Muscle of leg (tissue), 3 donors: ENCODE measurements at regions not wholly inside any gene's neighbourhood (a gene's known extent, or its start where the extent isn't known, plus 50 kb on each side); places are given as distances from the start of the nearest gene placed in this dataset.
A peak's percentile ranks its signal among the peaks of the same experiment; 100 is the strongest.

Source experiments
- DNase-seq: peaks from one replicate; pipeline ENCODE4 v3.0.0; 2013
- H3K27ac ChIP-seq: one replicate; pipeline ENCODE4 v1.5.1; 2013; ENCODE audit warnings: mild to moderate bottlenecking, low read length, control low read depth
- H3K27me3 ChIP-seq: one replicate; pipeline ENCODE4 v1.6.1; 2013; ENCODE audit warnings: low read length; ENCODE audit not compliant: control insufficient read depth, insufficient read depth
- H3K36me3 ChIP-seq: one replicate; pipeline ENCODE4 v1.6.1; 2013; ENCODE audit warnings: low read length; ENCODE audit not compliant: control insufficient read depth, insufficient read depth
- H3K4me1 ChIP-seq: one replicate; pipeline ENCODE4 v1.6.1; 2013; ENCODE audit warnings: low read length; ENCODE audit not compliant: control insufficient read depth, insufficient read depth
- H3K4me3 ChIP-seq: one replicate; pipeline ENCODE4 v1.5.1; 2013; ENCODE audit warnings: low read length, control low read depth
- H3K9me3 ChIP-seq: replicated peaks from 2 replicates; pipeline ENCODE4 v1.6.1; 2013; ENCODE audit warnings: low read depth, low read length; ENCODE audit not compliant: control insufficient read depth
- WGBS: methylation state at CpG from one replicate; pipeline ENCODE4 v1.1.5; 2013; ENCODE audit warnings: missing lambda C conversion rate; ENCODE audit not compliant: insufficient coverage; 5-methylcytosine and 5-hydroxymethylcytosine counted together

GRCh38 chr13:30359991-30360390, 52.6 kb upstream of the KATNAL1 start:
- H3K27me3 ChIP-seq: no peaks in the 10 kb centered on the region
- H3K27ac ChIP-seq: no peak overlapping the region
- H3K4me3 ChIP-seq: no peak overlapping the region
- no peaks in the 10 kb centered on the region for H3K9me3 ChIP-seq
- no peaks in the 10 kb centered on the region for H3K36me3 ChIP-seq
- DNase-seq: no peak
- peaks cover 36% of the 10 kb centered on the region for H3K4me1 ChIP-seq
- no CpG with 5 or more reads among the region's 2 CpGs for WGBS

- no peak for DNase-seq
- WGBS: 87% methylated on average over 3 of the region's 3 CpGs
- H3K36me3 ChIP-seq: no peaks in the 10 kb centered on the region
- no peaks in the 10 kb centered on the region for H3K9me3 ChIP-seq
- no peaks in the 10 kb centered on the region for H3K27me3 ChIP-seq
- H3K27ac ChIP-seq: no peak overlapping the region
- H3K4me3 ChIP-seq: no peak overlapping the region
- H3K4me1 ChIP-seq: peaks cover 32% of the 10 kb centered on the region
Measured at GRCh38 chr13:30360586-30360985, 53.2 kb upstream of the KATNAL1 start.

DNA sequence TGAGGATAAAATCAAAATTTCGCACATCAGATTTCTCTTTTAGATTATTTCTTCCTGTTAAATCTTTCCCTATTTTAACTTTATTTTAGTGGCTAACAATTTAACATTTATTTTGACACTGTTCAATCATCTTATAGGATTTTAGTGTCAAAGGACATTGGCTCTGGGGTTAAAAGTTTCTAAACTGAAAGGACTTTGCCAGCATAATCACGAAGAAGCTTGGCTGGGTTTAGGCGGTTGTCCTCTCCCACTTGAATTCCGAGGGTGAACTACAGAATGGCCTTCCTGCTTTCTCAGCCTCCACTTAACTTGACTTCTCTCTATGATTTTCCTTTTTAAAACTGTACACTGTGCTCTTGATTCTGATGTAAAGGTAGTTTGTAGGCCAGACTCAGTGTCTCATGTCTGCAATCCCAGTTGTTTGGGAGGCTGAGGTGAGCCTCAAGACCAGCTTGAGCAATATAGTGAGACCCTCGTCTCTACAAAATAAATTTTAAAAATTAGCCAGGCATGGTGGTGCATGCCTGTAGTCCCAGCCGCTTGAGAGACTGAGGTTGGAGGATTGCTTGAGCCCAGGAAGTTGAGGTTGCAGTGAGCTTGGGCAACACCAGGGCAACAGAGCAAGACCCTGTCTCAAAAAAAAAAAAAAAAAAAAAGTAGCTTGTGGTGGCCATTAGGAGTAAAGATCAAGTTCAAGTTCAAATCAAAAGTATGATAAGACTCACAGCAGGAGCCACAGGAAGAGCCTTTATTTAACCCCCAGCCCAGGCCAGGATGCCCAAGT, 54.8 kb upstream of the KATNAL1 start:
- Histone ChIP-seq H3K9me3 (no peaks in the 10 kb centered on the region), H3K36me3 (no peaks in the 10 kb centered on the region), H3K4me1 (peaks cover 28% of the 10 kb centered on the region), H3K27me3 (no peaks in the 10 kb centered on the region), H3K4me3 (no peak overlapping the region), H3K27ac (peak overlapping the region; percentile 4)
- WGBS: 48% methylated on average over 4 of the region's 6 CpGs
- peak; percentile 49 for DNase-seq

GRCh38 chr13:30362869-30363268, 55.5 kb upstream of the KATNAL1 start:
- Histone ChIP-seq H3K4me3 (no peak overlapping the region), H3K36me3 (no peaks in the 10 kb centered on the region), H3K4me1 (peaks cover 28% of the 10 kb centered on the region), H3K27ac (peak overlapping the region; percentile 25), H3K9me3 (no peaks in the 10 kb centered on the region), H3K27me3 (no peaks in the 10 kb centered on the region)
- WGBS: 19% methylated on average over 6 of the region's 12 CpGs
- DNase-seq: peak; percentile 82

GRCh38 chr13:30363725-30364124, 56.4 kb upstream of the KATNAL1 start:
- Histone ChIP-seq H3K27me3 (no peaks in the 10 kb centered on the region), H3K4me1 (peaks cover 28% of the 10 kb centered on the region), H3K36me3 (no peaks in the 10 kb centered on the region), H3K4me3 (no peak overlapping the region), H3K27ac (no peak overlapping the region), H3K9me3 (no peaks in the 10 kb centered on the region)
- DNase-seq: no peak
- WGBS: 75% methylated on average over 2 of the region's 5 CpGs

DNA sequence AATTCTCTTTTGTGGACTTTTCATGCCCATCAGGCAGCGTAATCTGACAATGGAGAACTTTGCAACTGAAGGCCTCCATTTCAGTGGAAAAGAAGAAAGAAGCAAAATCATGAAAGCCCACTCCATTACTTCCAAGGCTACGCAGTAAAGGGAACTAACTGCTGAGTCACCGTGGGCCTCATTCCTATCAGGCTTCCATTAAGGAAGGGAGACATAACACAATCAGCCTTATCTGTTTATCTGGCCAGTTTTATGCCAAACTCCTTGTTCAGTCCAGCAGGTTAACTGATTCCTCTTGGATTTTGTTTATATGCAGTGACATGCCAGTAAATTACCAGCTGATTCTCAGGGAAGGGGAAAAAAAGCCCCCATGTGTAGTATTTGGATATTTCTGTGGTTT, 56.8 kb upstream of the KATNAL1 start:
- 60% methylated on average over 1 of the region's 3 CpGs for whole genome bisulfite sequencing
- Histone ChIP-seq H3K27ac (peak overlapping the region; percentile 57), H3K4me1 (peaks cover 28% of the 10 kb centered on the region), H3K9me3 (no peaks in the 10 kb centered on the region), H3K4me3 (no peak overlapping the region), H3K36me3 (no peaks in the 10 kb centered on the region), H3K27me3 (no peaks in the 10 kb centered on the region)
- DNase-seq: no peak

- H3K27ac ChIP-seq: peak overlapping the region; percentile 57
- DNase-seq: peak; percentile 66
- no CpG with 5 or more reads among the region's 7 CpGs for WGBS
- no peaks in the 10 kb centered on the region for H3K36me3 ChIP-seq
- H3K4me3 ChIP-seq: no peak overlapping the region
- no peaks in the 10 kb centered on the region for H3K9me3 ChIP-seq
- no peaks in the 10 kb centered on the region for H3K27me3 ChIP-seq
- H3K4me1 ChIP-seq: peaks cover 28% of the 10 kb centered on the region
Measured at GRCh38 chr13:30364876-30365275, 57.4 kb upstream of the UBE2L5 start.

DNA sequence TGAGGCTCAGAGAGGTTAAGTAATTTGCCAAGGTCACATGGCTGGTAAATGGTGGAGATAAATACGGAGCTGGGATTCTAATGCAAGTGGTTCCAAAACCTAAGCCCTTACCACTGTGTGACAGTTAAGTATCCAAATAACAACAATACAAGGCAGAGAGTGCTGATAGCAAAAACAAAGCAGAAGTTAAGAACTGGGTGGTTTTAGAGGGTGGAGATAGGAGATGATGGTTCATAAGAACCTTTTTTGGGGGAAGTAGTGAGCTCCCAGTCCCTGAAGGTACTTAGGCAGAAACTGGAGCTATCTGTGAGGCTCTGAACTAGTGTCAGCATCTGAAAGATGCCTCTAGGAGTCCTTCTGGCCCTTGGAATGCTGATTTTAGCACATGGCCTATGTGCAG, 56.2 kb upstream of the UBE2L5 start:
- Histone ChIP-seq H3K9me3 (no peaks in the 10 kb centered on the region), H3K4me3 (no peak overlapping the region), H3K27me3 (no peaks in the 10 kb centered on the region), H3K4me1 (peaks cover 28% of the 10 kb centered on the region), H3K36me3 (no peaks in the 10 kb centered on the region), H3K27ac (no peak overlapping the region)
- no peak for DNase-seq
- WGBS: no CpG with 5 or more reads among the region's 1 CpG

DNA sequence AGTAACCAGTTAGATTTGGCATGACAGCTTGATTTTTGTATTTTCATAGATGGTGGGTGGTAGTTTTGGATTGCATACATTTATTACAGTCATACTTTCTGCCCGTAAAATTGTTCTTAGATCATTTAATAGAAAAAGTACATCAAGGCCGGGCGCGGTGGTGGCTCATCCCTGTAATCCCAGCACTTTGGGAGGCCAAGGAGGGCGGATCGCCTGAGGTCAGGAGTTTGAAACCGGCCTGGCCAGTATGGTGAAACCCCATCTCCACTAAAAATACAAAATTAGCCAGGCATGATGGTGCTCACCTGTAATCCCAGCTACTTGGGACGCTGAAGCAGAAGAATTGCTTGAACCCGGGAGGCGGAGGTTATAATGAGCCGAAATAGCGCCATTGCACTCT, 55.0 kb upstream of the UBE2L5 start:
- DNase-seq: no peak

DNA sequence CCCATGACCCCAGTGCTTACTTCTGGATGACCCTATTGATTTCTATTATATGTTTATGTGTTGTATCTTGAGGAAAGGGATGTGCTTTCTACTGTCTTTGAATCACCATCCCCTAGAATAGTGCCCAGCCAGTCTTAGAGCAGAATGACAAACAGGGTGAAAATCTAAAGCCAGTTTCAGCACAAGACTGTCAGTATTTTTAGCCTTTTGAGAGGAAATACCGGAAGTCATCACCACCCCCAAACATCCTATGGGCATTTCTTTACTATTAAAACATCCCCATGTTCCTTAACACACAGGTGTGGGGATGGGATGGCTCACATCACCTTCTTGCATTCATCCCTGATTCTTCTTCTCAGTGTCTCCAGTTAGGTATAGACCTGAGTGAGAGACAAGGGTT, 52.1 kb upstream of the UBE2L5 start:
- H3K4me3 ChIP-seq: no peak overlapping the region
- no peaks in the 10 kb centered on the region for H3K27me3 ChIP-seq
- no CpG with 5 or more reads among the region's 1 CpG for WGBS
- H3K27ac ChIP-seq: no peak overlapping the region
- H3K4me1 ChIP-seq: peaks cover 12% of the 10 kb centered on the region
- no peaks in the 10 kb centered on the region for H3K9me3 ChIP-seq
- no peak for DNase-seq
- no peaks in the 10 kb centered on the region for H3K36me3 ChIP-seq

More for the DNA sequence above, 55.0 kb upstream of the UBE2L5 start:
- Histone ChIP-seq H3K27me3 (no peaks in the 10 kb centered on the region), H3K4me3 (no peak overlapping the region), H3K36me3 (no peaks in the 10 kb centered on the region), H3K27ac (no peak overlapping the region), H3K9me3 (no peaks in the 10 kb centered on the region), H3K4me1 (peaks cover 32% of the 10 kb centered on the region)
- WGBS: 96% methylated on average over 5 of the region's 12 CpGs
